GM19035 (cell line): ENCODE measurements at regions not wholly inside any gene's neighbourhood (a gene's known extent, or its start where the extent isn't known, plus 50 kb on each side); places are given as distances from the start of the nearest gene placed in this dataset.
"Not testable (repeated sequence)": the region's sequence is repeated elsewhere in the genome, so short reads cannot be mapped to it uniquely, and the experiment has no call there.

Experiments
- ATAC-seq: cut with Tn5 transposase; IDR thresholded peaks from one replicate; pipeline ENCODE4 v1.9.1; 2021; ENCODE audit not compliant: unreplicated experiment

GRCh38 chr15:81828135-81828534 is 217.7 kb downstream of the MEX3B start:
- ATAC-seq, result no peak

- ATAC-seq, result no peak
These were observed 220.7 kb downstream of the MEX3B start for GRCh38 chr15:81825136-81825535.

DNA sequence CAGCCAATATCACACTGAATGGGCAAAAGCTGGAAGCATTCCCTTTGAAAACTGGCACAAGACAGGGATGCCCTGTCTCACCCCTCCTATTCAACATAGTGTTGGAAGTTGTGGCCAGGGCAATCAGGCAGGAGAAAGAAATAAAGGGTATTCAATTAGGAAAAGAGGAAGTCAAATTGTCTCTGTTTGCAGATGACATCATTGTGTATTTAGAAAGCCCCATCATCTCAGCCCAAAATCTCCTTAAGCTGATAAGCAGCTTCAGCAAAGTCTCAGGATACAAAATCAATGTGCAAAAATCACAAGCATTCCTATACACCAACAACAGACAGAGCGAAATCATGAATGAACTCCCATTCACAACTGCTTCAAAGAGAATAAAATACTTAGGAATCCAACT is 223.2 kb downstream of the MEX3B start:
- not testable (repeated sequence) for ATAC-seq

- no peak for ATAC-seq
These were observed 225.7 kb downstream of the MEX3B start for GRCh38 chr15:81819924-81820635.

DNA sequence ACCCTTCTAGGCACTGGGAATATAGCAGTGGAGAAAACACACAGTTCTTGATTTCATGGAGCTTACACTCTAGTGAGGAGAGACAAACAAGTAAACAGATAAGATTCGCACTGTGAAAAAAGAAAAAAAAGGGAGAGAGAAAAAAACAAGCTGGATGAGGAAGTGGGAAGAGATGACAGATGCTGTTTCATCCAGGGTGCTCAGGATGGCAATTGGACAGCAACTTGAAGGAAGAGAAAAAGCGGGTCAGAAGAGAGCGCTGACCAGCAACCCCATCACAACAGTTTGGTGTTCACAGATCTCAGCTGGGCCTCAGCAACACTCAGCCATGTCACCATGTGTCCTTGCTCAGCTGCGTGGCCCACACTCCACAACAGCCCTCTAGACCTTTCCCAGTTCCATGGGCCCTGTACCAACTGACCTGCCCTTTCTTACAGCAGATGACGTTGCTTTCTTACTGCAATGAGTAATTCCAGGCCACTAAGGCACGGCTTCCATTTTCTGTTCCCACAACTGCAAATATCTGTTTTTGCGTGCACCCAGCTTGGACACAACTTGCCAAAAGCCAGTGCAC is 230.8 kb downstream of the MEX3B start:
- no peak for ATAC-seq

GRCh38 chr15:81813215-81813614 is 232.6 kb downstream of the MEX3B start:
- no peak for ATAC-seq

DNA sequence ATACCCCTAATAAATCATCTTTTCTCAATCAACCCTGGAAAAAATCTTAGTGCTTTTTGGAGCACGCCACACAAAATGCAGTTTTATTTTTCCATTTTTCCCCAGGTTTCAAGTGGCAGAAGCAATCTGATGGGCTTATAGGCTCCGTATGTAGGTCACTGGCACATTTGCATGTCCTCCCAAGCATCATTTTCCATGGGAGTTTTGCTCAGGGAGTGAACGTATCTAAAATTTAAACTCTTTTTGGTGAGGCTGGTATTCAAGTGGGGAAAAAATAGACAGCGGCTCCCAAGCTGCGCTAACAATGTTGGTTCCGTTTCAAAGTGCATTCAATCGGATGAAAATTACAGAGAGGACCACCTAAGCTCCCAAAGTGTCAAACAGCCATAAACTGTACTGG is 233.4 kb downstream of the MEX3B start:
- no peak for ATAC-seq

DNA sequence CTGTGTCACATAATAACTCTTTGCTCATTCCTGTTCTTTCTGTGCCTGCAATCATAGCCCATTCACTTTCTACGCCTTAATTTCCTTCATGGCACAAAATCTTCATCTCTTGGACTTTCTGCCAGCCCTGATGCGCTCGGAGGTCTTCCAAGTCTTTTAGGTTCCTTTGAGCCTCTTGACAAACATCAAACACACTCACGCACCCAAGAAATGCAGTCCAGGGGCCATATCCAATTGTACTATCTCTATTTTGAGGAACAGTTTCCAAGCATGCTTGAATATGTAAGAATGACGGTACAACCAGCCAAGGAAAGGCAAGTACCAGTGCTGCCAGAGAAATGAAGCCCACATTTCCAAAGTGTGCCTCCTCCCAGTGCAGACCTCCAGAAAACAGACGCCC is 234.1 kb downstream of the MEX3B start:
- ATAC-seq, result no peak

GRCh38 chr15:81809543-81809942 is 236.3 kb downstream of the MEX3B start:
- no peak for ATAC-seq

GRCh38 chr15:81807806-81808205 is 238.0 kb downstream of the MEX3B start:
- ATAC-seq, result no peak

GRCh38 chr15:81807186-81807585 is 238.6 kb downstream of the MEX3B start:
- no peak for ATAC-seq

DNA sequence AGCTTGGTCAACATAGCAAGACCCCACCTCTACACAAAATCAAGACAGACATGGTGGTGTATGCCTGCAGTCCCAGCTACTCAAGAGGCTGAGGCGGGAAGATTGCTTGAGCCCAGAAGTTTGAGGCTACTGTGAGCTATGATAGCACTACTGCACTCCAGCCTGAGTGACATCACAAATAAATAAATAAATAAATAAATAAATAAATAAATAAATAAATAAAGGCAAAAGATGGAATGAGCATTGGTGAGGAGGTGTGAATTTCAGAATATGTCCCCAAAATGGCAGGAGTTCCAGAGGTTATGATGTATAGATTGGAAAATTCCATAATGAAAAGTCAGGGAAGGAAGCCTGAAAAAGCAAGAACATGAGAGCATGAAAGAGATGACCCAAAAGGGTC is 249.9 kb downstream of the MEX3B start:
- no peak for ATAC-seq

DNA sequence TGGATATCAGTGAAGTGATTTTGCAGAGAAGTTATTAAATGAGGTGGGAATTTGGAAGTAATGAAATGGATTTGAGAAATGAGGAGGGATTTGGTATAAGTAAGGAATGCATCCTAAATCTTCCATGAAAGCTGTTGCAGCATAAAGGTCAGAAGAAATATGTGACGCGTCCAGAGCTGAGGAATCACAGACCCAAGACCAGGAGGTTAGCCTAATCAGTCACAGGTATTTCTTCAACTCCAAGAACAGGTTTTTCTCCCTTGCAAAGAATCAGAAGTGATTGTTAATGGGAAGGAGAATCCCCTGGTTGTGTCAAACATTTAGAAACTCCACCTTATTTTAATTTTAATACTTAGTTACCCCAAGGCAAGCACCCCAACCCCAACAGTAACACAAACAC is 253.2 kb downstream of the MEX3B start:
- no peak for ATAC-seq

GRCh38 chr15:81791322-81791721 is 254.5 kb downstream of the MEX3B start:
- ATAC-seq, result not testable (repeated sequence)

GRCh38 chr15:81789403-81789802 is 256.4 kb downstream of the MEX3B start:
- no peak for ATAC-seq

DNA sequence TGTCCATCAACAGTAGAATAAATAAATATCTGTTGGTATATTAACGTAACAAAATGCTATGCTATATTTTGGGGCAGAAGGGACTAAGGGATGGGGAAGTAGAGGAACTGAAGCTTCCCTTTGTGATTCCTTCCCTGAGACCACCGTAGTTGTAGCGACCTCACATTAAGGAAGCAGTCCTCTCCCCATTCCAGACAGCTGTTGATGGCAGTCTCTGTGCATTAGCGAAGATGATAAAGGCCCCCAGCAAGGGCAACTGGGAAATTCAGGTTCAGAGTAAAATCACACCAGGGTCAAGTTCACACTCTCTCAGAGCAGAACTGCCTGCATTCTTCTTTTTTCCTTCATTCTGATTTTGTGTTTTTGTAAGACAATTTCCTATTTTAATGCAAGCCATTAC is 259.0 kb downstream of the MEX3B start:
- ATAC-seq, result no peak

DNA sequence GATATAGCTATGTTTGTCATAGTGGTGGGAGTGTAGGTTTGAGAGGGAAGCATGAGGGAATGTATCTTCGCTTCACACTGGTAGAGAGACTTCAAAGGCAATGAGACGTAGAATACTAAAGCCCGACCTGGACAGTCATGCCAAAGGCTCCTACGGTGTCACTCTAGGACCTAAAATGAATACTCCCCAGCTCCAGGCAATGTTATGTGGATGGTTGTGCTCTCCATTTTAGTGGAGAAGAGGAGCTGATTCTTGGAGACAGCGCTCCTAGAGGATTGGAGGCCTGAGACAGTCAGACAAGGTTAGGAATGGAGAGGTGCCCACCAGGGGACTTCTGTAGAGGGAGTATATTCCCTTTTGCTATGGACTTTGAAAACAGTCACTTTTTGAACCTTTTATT is 260.1 kb downstream of the MEX3B start:
- ATAC-seq, result no peak

GRCh38 chr15:81785181-81785580 is 260.6 kb downstream of the MEX3B start:
- ATAC-seq, result no peak

GRCh38 chr15:81784751-81785150 is 261.1 kb downstream of the MEX3B start:
- no peak for ATAC-seq

GRCh38 chr15:81783586-81783985 is 262.2 kb downstream of the MEX3B start:
- no peak for ATAC-seq

DNA sequence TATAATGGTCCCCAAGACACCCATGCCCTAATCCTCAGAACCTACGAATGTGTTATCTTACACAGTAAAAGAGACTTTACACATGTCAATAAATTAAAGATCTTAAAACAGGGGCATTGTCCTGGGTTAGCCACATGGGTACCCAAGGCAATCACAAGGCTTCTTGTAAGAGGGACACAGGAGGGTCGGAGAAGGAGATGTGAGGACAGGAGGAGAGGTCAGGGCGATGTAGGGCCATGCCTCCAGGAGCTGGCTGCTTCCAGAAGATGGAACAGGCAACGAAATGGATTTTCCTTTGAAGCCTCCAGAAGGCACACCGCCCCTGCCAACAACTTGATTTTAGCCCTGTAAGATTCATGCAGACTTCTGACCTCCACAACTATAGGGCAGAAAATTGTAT is 262.7 kb downstream of the MEX3B start:
- no peak for ATAC-seq

- no peak for ATAC-seq
These were observed 264.4 kb downstream of the MEX3B start for GRCh38 chr15:81781395-81781794.

- no peak for ATAC-seq
These were observed 264.9 kb downstream of the MEX3B start for GRCh38 chr15:81780966-81781365.
